Right atrium auricular region (tissue), 2 donors: ENCODE measurements at regions not wholly inside any gene's neighbourhood (a gene's known extent, or its start where the extent isn't known, plus 50 kb on each side); places are given as distances from the start of the nearest gene placed in this dataset.

Experiments used
- DNase-seq: peaks from one replicate; pipeline ENCODE4 v3.0.0-alpha.2; 2019; ENCODE audit warnings: low spot score
- H3K27ac ChIP-seq, 2 donors: fragments of 200-600 bp; sonication (generic); 1 replicate in 1 of 2; 2 replicates in 1 of 2; pipeline ENCODE4 v1.5.1; 2016 to 2019
- H3K27me3 ChIP-seq, 2 donors: fragments of 200-600 bp; sonication (generic); one replicate each; pipeline versions ENCODE4 v1.5.1 to v1.6.0; 2017 to 2019
- H3K36me3 ChIP-seq: fragments of 200-600 bp; sonication (generic); one replicate; pipeline ENCODE4 v1.5.1; 2016
- H3K4me1 ChIP-seq, 2 donors: fragments of 200-600 bp; sonication (generic); one replicate each; pipeline versions ENCODE4 v1.5.1 to v1.6.0; 2017 to 2019
- H3K4me3 ChIP-seq, 2 donors: fragments of 200-600 bp; sonication (generic); 1 replicate in 1 of 2; 2 replicates in 1 of 2; pipeline ENCODE4 v1.5.1; 2017 to 2019; ENCODE audit warnings: mild to moderate bottlenecking in 1 of 2, moderate library complexity in 1 of 2
- H3K9me3 ChIP-seq, 2 donors: fragments of 200-600 bp; sonication (generic); one replicate each; pipeline ENCODE4 v1.5.1; 2019
- CTCF ChIP-seq, 2 donors: fragments of 200-600 bp; sonication (generic); IDR thresholded peaks; one replicate each; pipeline ENCODE4 v1.5.1; 2019; ENCODE audit warnings: antibody characterized with exemption in 2 of 2

DNA sequence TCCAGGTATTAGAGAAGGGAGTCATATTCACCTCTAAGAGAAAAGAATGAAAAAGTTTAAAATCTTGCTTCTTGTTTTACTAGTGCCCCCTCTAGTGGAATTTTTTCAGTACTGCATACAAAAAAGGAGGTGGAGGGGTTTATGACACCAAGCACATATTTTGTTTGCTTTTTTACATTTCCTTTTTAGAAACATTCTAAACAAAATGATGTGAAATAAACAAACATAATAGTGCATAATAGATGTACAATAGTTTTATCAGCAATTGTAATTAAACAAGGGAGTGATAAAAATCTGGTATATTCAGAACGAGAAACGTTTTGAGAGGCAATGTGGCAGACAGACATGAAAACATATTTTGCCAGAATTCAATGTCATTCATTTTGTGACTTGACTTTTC, 111.0 kb upstream of the TFAP2D start:
- peak; percentile 52 to 81 for TF ChIP-seq CTCF (IDR thresholded peaks at IDR 0.05)
- DNase-seq = no peak
- Histone ChIP-seq H3K4me3 (no peak overlapping the region), H3K4me1 (no peaks in the 10 kb centered on the region), H3K9me3 (no peaks in the 10 kb centered on the region), H3K36me3 (no peaks in the 10 kb centered on the region), H3K27ac (no peak overlapping the region), H3K27me3 (no peaks in the 10 kb centered on the region)

DNA sequence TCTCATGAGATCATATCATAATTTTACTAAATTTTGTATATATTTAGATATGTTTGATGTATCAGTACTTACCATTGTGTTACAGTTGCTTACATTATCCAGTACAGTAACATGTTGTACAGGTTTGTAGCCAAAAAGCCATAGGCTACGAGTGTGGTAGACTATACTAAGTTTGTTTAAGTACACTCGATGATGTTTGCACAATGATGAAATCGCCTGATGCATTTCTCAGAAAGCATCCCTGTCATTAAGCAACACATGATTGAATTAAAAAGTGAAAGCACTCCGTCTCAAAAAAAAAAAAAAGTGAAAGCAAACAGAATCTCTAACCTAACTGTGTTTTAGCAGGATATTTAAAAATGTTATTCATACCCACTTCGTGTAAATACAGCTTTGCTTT, 104.9 kb upstream of the TFAP2D start:
- Histone ChIP-seq H3K9me3 (no peaks in the 10 kb centered on the region), H3K4me1 (no peaks in the 10 kb centered on the region), H3K27me3 (no peaks in the 10 kb centered on the region), H3K27ac (no peak overlapping the region), H3K4me3 (no peak overlapping the region), H3K36me3 (no peaks in the 10 kb centered on the region)
- DNase-seq = no peak
- TF ChIP-seq CTCF (IDR thresholded peaks at IDR 0.05) = no peak

DNA sequence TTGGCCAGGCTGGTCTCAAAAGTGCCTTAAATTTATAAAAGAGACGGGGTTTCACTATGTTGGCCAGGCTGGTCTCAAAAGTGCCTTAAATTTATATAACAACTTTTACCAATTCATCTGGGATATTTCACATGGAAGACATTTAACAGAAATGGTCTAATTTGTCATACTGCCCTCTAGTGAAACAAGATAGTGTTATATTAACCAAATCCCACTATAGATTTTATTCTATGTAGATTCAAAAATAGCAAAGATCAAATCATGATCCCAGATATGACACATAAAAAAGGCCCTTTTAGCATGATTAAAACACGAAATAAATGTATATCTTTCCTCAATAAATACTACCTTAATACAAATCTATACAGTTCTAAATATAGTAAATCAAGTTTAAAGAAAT, 102.8 kb upstream of the TFAP2D start:
- Histone ChIP-seq H3K27ac (no peak overlapping the region), H3K4me1 (no peaks in the 10 kb centered on the region), H3K4me3 (no peak overlapping the region), H3K9me3 (no peaks in the 10 kb centered on the region), H3K36me3 (no peaks in the 10 kb centered on the region), H3K27me3 (no peaks in the 10 kb centered on the region)
- TF ChIP-seq CTCF (IDR thresholded peaks at IDR 0.05) = no peak
- no peak for DNase-seq

DNA sequence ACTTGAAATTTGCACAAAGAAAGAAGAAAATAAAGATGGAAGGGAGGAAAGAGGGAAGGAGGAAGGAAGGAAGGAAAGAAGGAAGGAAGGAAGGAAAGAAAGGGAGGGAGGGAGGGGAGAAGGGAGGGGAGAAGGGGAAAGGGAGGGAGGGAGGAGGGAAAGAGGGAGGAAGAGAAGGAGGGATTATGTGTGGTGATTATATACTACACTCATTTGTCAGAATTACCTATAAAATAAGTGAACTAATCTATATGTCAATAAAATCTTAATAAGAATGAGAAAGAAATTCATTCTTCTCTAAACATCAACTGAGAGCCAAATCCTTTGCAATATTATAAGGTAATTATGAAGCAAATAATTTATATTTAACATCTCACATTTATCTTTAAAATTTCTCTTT, 77.9 kb upstream of the TFAP2D start:
- no peak for TF ChIP-seq CTCF (IDR thresholded peaks at IDR 0.05)
- no peak for DNase-seq
- Histone ChIP-seq H3K36me3 (no peaks in the 10 kb centered on the region), H3K27ac (no peak overlapping the region), H3K27me3 (no peaks in the 10 kb centered on the region), H3K4me1 (no peaks in the 10 kb centered on the region), H3K9me3 (no peaks in the 10 kb centered on the region), H3K4me3 (no peak overlapping the region)

- no peaks in the 10 kb centered on the region for H3K36me3 ChIP-seq
- TF ChIP-seq CTCF (IDR thresholded peaks at IDR 0.05) = no peak
- no peaks in the 10 kb centered on the region for H3K9me3 ChIP-seq
- H3K27me3 ChIP-seq = no peaks in the 10 kb centered on the region
- no peak for DNase-seq
- no peak overlapping the region for H3K4me3 ChIP-seq
- H3K4me1 ChIP-seq = no peaks in the 10 kb centered on the region
- H3K27ac ChIP-seq = no peak overlapping the region
Observed at GRCh38 chr6:50637267-50637666, 76.1 kb upstream of the TFAP2D start.

GRCh38 chr6:50649086-50649485, 64.2 kb upstream of the TFAP2D start:
- Histone ChIP-seq H3K27ac (no peak overlapping the region), H3K9me3 (peaks cover 0 to 16% of the 10 kb centered on the region in 2 donors), H3K4me1 (no peaks in the 10 kb centered on the region), H3K27me3 (no peaks in the 10 kb centered on the region), H3K36me3 (no peaks in the 10 kb centered on the region), H3K4me3 (no peak overlapping the region)
- TF ChIP-seq CTCF (IDR thresholded peaks at IDR 0.05) = no peak
- no peak for DNase-seq
